Inferior parietal cortex (tissue), 1 donor: ENCODE measurements at regions not wholly inside any gene's neighbourhood (a gene's known extent, or its start where the extent isn't known, plus 50 kb on each side); places are given as distances from the start of the nearest gene placed in this dataset.

Experiments used
- DNase-seq: peaks from one replicate; pipeline ENCODE4 v3.0.0-alpha.2; 2016; ENCODE audit errors: extremely low spot score

DNA sequence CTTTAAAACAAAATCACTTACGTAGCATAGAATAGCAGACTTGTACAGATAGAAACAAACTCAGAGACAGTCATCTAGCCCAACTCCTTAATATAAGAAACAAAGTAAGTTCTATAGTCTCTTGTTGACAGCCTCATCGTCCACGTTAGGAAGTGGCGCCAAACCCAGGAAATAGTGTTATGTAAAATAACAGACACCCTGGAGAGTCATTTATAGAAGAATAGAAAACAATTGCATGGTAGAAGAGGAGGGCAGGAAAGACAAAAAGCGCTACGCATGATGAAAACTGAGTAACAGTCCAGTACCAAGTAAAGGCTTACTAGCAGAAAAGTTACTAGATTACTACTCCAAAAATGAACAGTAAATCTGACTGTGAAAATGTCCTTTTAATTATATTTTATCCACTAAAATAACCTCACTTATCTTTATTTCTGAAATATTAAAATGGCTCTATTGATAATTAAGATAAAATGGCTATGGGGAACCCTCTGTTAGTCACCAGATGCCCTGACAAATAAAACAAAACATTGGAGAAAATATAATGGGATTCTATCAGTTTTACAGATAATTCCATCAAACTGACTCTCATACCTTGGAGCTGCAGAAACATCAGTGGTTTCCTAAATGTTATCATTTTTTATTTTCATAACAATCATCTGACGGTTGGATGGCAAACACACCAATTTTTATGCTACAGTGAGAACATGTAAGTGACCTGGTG, 434.0 kb upstream of the C9orf72 start:
- no peak for DNase-seq

- no peak for DNase-seq
Observed at GRCh38 chr9:28014212-28014611, 440.9 kb upstream of the C9orf72 start.

GRCh38 chr9:28024676-28025075, 451.4 kb upstream of the C9orf72 start:
- no peak for DNase-seq

DNA sequence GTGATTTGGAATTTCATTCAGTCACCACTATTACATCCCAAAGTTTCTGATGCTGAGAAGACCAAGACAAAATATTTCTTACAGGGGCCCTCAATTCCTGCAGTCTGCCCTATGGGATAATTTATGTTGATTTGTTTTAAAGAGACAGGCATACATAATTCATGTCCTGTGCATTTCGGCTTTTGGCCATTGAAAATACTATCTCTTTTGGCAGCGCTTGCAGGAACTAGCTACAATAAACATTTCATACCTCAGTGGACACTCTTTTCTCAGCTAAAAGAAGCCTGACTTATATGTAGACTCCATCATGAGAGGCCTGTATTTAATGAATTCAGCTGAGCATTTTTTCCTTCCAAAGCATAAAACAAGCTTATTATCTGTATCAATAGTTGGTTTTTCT, 451.9 kb upstream of the C9orf72 start:
- no peak for DNase-seq

DNA sequence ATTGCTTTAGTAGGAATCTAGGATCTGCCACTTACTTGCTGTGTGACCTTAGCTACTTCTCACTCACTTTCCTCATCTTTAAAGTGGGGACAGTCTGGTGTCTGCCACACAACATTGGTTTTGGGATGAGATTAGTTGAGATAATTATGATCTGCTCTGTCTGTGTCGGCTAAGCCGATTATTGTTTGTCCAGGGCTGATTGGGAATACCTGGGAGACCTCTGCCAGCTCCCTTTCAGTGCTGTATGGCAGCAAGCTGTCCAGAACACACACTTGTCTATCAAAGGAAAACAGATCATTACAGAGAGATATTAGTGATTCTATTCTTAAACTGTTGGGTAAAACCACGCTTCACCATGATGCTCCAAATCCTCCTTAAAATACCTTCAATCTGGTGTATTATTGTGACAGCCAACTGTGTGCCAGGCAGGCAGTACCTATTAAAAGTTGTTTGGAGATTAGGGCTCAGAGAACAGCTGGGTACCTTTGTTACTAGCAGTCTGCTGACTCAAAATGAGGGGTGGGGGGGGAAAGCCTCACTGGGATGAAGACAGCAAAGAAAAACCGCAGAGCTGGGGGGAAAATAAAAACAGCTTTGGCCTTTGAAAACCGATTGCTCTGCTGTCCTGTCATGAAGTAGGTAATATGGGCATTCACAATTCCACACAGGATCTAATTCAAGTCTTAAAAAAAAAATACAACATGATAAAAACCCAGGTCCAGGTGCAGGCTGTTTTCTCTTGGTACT, 458.4 kb upstream of the C9orf72 start:
- no peak for DNase-seq

DNA sequence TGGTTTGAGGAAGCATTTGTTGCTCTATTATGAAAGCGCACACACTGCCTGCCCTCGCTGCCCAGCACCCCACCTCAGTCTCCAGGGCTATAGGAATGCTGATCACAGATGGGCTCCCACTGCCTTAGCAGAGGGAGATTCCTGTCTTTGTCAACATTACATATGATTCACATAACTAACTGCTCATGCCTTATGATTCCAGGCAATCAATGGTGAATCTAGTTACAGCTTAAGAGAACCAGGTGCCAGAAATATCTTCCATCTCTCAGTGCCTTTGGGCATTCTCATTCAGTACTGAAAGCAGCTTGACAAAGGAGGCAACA, 458.9 kb upstream of the C9orf72 start:
- DNase-seq, result no peak

DNA sequence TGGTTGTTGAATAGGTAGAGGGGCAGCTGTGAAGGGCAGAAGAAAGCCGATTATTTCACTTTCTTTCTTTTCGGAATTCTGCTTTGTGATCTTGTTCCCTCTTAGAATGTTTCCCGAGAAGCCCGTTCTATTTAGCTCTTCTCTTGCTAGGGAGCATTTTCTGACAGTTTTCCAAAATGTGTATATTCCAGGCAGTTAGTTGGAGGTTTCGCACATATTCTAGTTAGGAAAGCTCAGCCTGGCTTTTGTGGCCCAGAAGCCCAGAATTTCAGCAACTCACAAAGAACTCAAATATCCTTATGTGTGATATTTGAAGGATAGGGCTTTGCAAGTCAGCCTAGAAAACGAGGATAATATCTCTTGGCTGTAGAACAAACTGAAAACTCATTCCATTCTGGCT, 461.0 kb upstream of the C9orf72 start:
- DNase-seq, result peak; percentile 44

DNA sequence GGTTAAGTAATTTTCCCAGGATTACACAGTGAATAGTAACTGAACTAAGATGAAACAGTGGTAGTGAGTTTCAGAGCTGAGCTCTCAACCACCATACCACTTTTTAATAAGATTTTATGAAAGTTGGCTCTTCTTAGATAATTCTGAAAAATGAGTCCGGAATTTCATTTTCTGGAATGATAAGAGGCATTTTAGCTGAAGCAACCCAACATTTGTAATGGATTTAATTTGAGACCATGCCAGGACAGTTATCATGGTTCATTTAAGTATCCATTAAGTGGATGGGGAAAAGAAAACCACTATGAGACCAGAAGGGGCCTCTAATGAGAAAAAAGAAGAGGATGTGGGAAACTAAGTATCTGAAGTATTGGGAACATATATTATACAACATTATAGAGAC, 464.7 kb upstream of the C9orf72 start:
- no peak for DNase-seq

GRCh38 chr9:28045051-28045450, 471.8 kb upstream of the C9orf72 start:
- no peak for DNase-seq

DNA sequence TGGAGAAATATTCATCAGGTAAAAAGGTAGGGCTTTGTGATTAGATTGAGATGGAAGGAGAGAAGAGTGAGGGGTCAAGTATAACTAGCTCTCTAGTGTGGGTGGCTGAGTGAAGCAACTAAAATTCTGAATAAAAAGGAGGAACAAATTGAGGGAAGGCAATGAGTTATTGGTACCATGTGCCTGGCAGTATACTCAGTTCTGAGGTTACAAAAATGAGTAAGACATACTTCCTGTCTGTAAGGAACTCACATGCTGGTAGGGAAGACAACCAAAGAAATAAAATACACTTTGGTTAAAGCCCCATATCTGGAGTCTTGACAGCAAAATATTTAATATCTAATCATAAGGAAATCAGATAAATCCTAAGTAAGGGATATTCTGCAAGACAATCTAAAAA, 476.8 kb upstream of the C9orf72 start:
- DNase-seq, result no peak

DNA sequence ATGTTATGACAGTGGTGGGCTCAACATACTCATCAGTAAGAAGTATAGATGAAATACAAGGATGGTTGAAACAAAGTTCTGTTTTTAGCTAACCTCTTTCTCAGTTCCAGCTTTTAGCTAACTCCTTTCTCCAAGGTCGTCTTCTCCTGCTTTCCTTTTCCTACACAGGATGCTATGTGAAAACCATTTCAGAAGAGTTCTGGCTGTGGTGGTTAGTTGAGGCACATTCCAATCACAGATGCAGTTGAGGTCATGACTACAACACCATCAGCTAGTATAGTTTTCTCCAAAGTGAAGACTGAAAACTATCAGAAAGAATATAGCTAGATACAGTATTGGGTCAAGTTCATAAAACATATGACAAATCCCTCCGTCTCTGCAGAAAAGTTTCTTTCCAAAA, 477.7 kb upstream of the C9orf72 start:
- no peak for DNase-seq

- DNase-seq, result no peak
Observed at GRCh38 chr9:28051559-28052503, 478.6 kb upstream of the C9orf72 start.

DNA sequence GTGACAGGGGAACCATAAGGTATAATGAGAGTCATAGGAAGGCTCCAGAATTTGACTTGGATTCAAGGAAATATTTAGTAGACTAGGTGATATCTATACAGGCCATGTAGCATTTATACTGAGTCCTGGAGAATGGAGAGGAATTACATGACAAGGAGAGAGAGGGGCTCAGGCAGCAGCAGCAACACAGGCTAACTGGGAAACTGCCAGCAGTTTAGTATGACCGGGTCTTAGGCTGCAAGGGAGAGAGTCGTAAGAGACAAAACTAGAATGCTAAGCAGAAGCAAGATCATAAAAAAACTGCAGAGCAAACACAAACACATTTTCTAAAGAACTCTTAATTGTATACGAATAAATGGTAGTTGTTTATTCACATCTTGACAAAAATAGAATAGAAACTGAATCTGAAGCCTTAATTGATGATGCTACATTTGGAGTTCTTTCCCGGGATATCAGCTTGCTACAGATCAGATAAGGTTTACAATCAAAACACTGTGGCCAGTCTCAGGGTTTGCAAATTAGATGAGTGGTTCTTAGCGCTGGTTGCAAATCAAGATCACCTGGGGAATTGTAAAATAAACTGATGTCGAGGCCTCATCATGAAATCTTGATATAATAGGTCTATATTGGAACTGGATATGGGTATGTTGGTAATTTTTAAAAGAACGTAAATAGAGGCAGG, 480.0 kb upstream of the C9orf72 start:
- no peak for DNase-seq

DNA sequence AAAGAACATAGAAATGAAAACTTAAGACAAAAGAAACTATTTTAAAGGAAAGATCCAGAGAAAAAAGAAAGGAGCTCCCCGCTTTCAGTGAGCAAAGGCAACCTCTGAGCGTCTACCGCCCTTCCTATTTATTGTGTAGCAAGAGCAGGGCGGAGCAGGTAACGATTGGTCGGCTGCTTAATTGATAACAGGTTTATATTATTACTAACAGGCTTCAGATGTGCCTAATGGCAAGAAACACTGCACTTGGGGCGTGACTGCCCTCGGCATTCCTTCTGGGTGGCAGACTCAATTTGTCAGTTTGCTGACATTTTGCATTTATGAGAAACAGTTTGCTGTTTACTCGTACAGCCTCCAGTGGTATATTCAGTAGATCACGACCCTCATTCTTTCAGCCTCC, 482.7 kb upstream of the C9orf72 start:
- DNase-seq, result no peak

- DNase-seq, result no peak
Observed at GRCh38 chr9:28056466-28056865, 483.2 kb upstream of the C9orf72 start.

GRCh38 chr9:28059192-28059591, 485.9 kb upstream of the C9orf72 start:
- no peak for DNase-seq

DNA sequence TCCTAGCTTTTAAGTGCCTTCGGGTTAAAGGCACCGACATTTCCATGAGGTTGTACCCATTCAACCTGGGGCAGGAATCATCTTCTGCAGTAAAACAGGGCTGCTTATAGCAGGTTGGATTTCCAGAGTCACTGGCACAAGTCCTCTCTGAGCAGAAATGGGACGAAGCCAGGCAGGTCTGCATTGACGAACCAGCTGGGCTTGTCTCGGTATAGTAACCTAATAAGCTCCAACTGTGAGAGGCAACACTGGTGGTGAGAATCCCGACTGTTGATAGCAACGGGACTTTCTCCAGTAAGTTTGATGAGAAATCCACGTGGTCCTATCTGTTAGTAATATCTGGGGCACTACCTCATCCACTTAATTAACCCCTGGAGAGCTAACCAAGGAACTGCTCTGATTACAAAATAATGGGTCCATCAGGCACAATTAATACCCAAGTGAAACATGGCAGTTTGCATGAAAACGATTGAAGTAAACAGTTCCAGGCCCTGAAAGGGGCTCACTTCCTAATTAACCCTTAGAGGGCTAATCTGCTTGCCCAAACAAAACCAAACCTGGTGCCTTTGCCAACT, 491.0 kb upstream of the C9orf72 start:
- no peak for DNase-seq

GRCh38 chr9:28073270-28073669, 500.0 kb upstream of the C9orf72 start:
- DNase-seq, result peak; percentile 62

GRCh38 chr9:28079677-28080076, 506.4 kb upstream of the C9orf72 start:
- no peak for DNase-seq

DNA sequence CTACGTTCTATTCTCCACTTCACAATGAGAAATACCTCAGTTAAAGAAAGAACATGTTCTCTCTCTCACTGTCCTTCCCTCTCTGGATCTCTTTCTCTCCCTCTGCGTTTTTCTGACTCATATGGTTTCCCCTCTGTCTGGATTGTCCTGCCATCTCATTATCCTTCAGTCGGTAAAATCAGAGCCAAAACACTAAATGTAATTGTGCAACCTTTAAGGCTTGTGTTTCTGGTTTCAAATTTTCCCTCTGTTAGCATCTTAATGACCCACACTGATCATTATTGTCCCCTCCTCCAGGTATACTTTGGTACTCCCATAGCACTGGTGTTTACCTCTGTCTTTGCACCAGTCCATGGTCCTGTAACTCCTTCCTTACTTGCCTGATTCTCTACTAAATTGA, 509.4 kb upstream of the C9orf72 start:
- no peak for DNase-seq

- DNase-seq, result no peak
Observed at GRCh38 chr9:28086881-28087280, 513.6 kb upstream of the C9orf72 start.
